ENCODE measurements at regions not wholly inside any gene's neighbourhood (a gene's known extent, or its start where the extent isn't known, plus 50 kb on each side); places are given as distances from the start of the nearest gene placed in this dataset.

- DNase-seq (ENCODE audit: low spot score), result no peak
- Mint-ChIP-seq H3K4me3 (no peak overlapping the region), H3K36me3 (ENCODE audit: low read depth) (no peaks in the 10 kb centered on the region), H3K27me3 (ENCODE audit: low read depth) (no peaks in the 10 kb centered on the region), H3K4me1 (ENCODE audit: low read depth) (no peaks in the 10 kb centered on the region), H3K9me3 (peaks cover 34% of the 10 kb centered on the region), H3K27ac (no peak overlapping the region)
These were observed 2125.7 kb upstream of the PCDH20 start for GRCh38 chr13:63541336-63541735.

GRCh38 chr13:63540061-63540460 is 2124.4 kb upstream of the PCDH20 start:
- H3K4me1 Mint-ChIP-seq (ENCODE audit: low read depth), result no peaks in the 10 kb centered on the region
- H3K27me3 Mint-ChIP-seq (ENCODE audit: low read depth), result no peaks in the 10 kb centered on the region
- DNase-seq (ENCODE audit: low spot score), result no peak
- no peak overlapping the region for H3K27ac Mint-ChIP-seq
- H3K9me3 Mint-ChIP-seq, result peaks cover 29% of the 10 kb centered on the region
- no peak overlapping the region for H3K4me3 Mint-ChIP-seq
- no peaks in the 10 kb centered on the region for H3K36me3 Mint-ChIP-seq (ENCODE audit: low read depth)

GRCh38 chr13:63517371-63517770 is 2101.7 kb upstream of the PCDH20 start:
- DNase-seq (ENCODE audit: low spot score), result no peak
- H3K27ac Mint-ChIP-seq, result no peak overlapping the region
- H3K9me3 Mint-ChIP-seq, result peaks cover 20% of the 10 kb centered on the region
- no peaks in the 10 kb centered on the region for H3K4me1 Mint-ChIP-seq (ENCODE audit: low read depth)
- no peaks in the 10 kb centered on the region for H3K27me3 Mint-ChIP-seq (ENCODE audit: low read depth)
- no peak overlapping the region for H3K4me3 Mint-ChIP-seq
- H3K36me3 Mint-ChIP-seq (ENCODE audit: low read depth), result no peaks in the 10 kb centered on the region

- no peak overlapping the region for H3K27ac Mint-ChIP-seq
- H3K4me3 Mint-ChIP-seq, result no peak overlapping the region
- H3K9me3 Mint-ChIP-seq, result peaks cover 22% of the 10 kb centered on the region
- no peaks in the 10 kb centered on the region for H3K4me1 Mint-ChIP-seq (ENCODE audit: low read depth)
- H3K27me3 Mint-ChIP-seq (ENCODE audit: low read depth), result no peaks in the 10 kb centered on the region
- H3K36me3 Mint-ChIP-seq (ENCODE audit: low read depth), result no peaks in the 10 kb centered on the region
- DNase-seq (ENCODE audit: low spot score), result no peak
These were observed 2100.5 kb upstream of the PCDH20 start for GRCh38 chr13:63516124-63516523.

GRCh38 chr13:63514886-63515285 is 2099.2 kb upstream of the PCDH20 start:
- Mint-ChIP-seq H3K9me3 (peaks cover 27% of the 10 kb centered on the region), H3K4me3 (no peak overlapping the region), H3K36me3 (ENCODE audit: low read depth) (no peaks in the 10 kb centered on the region), H3K27ac (no peak overlapping the region), H3K4me1 (ENCODE audit: low read depth) (no peaks in the 10 kb centered on the region), H3K27me3 (ENCODE audit: low read depth) (no peaks in the 10 kb centered on the region)
- no peak for DNase-seq (ENCODE audit: low spot score)

- Mint-ChIP-seq H3K9me3 (peaks cover 26% of the 10 kb centered on the region), H3K4me3 (no peak overlapping the region), H3K27me3 (ENCODE audit: low read depth) (no peaks in the 10 kb centered on the region), H3K36me3 (ENCODE audit: low read depth) (no peaks in the 10 kb centered on the region), H3K27ac (no peak overlapping the region), H3K4me1 (ENCODE audit: low read depth) (no peaks in the 10 kb centered on the region)
- no peak for DNase-seq (ENCODE audit: low spot score)
These were observed 2096.4 kb upstream of the PCDH20 start for GRCh38 chr13:63512095-63512494.

GRCh38 chr13:63501702-63502101 is 2086.1 kb upstream of the PCDH20 start:
- no peak overlapping the region for H3K4me3 Mint-ChIP-seq
- peaks cover 17% of the 10 kb centered on the region for H3K9me3 Mint-ChIP-seq
- DNase-seq (ENCODE audit: low spot score), result no peak
- H3K36me3 Mint-ChIP-seq (ENCODE audit: low read depth), result no peaks in the 10 kb centered on the region
- no peak overlapping the region for H3K27ac Mint-ChIP-seq
- H3K4me1 Mint-ChIP-seq (ENCODE audit: low read depth), result no peaks in the 10 kb centered on the region
- H3K27me3 Mint-ChIP-seq (ENCODE audit: low read depth), result no peaks in the 10 kb centered on the region

GRCh38 chr13:63497601-63498000 is 2082.0 kb upstream of the PCDH20 start:
- DNase-seq (ENCODE audit: low spot score), result no peak
- Mint-ChIP-seq H3K36me3 (ENCODE audit: low read depth) (no peaks in the 10 kb centered on the region), H3K27me3 (ENCODE audit: low read depth) (no peaks in the 10 kb centered on the region), H3K4me3 (no peak overlapping the region), H3K4me1 (ENCODE audit: low read depth) (no peaks in the 10 kb centered on the region), H3K9me3 (peaks cover 14% of the 10 kb centered on the region), H3K27ac (no peak overlapping the region)

- Mint-ChIP-seq H3K36me3 (ENCODE audit: low read depth) (no peaks in the 10 kb centered on the region), H3K4me3 (no peak overlapping the region), H3K9me3 (peaks cover 4% of the 10 kb centered on the region), H3K27me3 (ENCODE audit: low read depth) (no peaks in the 10 kb centered on the region), H3K27ac (no peak overlapping the region), H3K4me1 (ENCODE audit: low read depth) (no peaks in the 10 kb centered on the region)
- no peak for DNase-seq (ENCODE audit: low spot score)
These were observed 2077.0 kb upstream of the PCDH20 start for GRCh38 chr13:63492604-63493003.

GRCh38 chr13:63490149-63490548 is 2074.5 kb upstream of the PCDH20 start:
- Mint-ChIP-seq H3K36me3 (ENCODE audit: low read depth) (no peaks in the 10 kb centered on the region), H3K4me1 (ENCODE audit: low read depth) (no peaks in the 10 kb centered on the region), H3K27me3 (ENCODE audit: low read depth) (no peaks in the 10 kb centered on the region), H3K27ac (no peak overlapping the region), H3K4me3 (no peak overlapping the region), H3K9me3 (peaks cover 14% of the 10 kb centered on the region)
- DNase-seq (ENCODE audit: low spot score), result no peak

GRCh38 chr13:63481334-63481733 is 2065.7 kb upstream of the PCDH20 start:
- H3K27ac Mint-ChIP-seq, result no peak overlapping the region
- no peak for DNase-seq (ENCODE audit: low spot score)
- peaks cover 16% of the 10 kb centered on the region for H3K9me3 Mint-ChIP-seq
- no peaks in the 10 kb centered on the region for H3K4me1 Mint-ChIP-seq (ENCODE audit: low read depth)
- no peak overlapping the region for H3K4me3 Mint-ChIP-seq
- no peaks in the 10 kb centered on the region for H3K27me3 Mint-ChIP-seq (ENCODE audit: low read depth)
- no peaks in the 10 kb centered on the region for H3K36me3 Mint-ChIP-seq (ENCODE audit: low read depth)

GRCh38 chr13:63472711-63473110 is 2057.1 kb upstream of the PCDH20 start:
- no peak for DNase-seq (ENCODE audit: low spot score)
- H3K9me3 Mint-ChIP-seq, result peaks cover 30% of the 10 kb centered on the region
- no peaks in the 10 kb centered on the region for H3K4me1 Mint-ChIP-seq (ENCODE audit: low read depth)
- H3K27ac Mint-ChIP-seq, result no peak overlapping the region
- no peak overlapping the region for H3K4me3 Mint-ChIP-seq
- no peaks in the 10 kb centered on the region for H3K36me3 Mint-ChIP-seq (ENCODE audit: low read depth)
- no peaks in the 10 kb centered on the region for H3K27me3 Mint-ChIP-seq (ENCODE audit: low read depth)

- Mint-ChIP-seq H3K4me1 (ENCODE audit: low read depth) (no peaks in the 10 kb centered on the region), H3K36me3 (ENCODE audit: low read depth) (no peaks in the 10 kb centered on the region), H3K4me3 (no peak overlapping the region), H3K27me3 (ENCODE audit: low read depth) (no peaks in the 10 kb centered on the region), H3K9me3 (peaks cover 36% of the 10 kb centered on the region), H3K27ac (no peak overlapping the region)
- DNase-seq (ENCODE audit: low spot score), result no peak
These were observed 2048.3 kb upstream of the PCDH20 start for GRCh38 chr13:63463782-63464610.

GRCh38 chr13:63460462-63461090 is 2044.9 kb upstream of the PCDH20 start:
- Mint-ChIP-seq H3K27me3 (ENCODE audit: low read depth) (no peaks in the 10 kb centered on the region), H3K4me3 (no peak overlapping the region), H3K27ac (no peak overlapping the region), H3K4me1 (ENCODE audit: low read depth) (no peaks in the 10 kb centered on the region), H3K9me3 (peaks cover 29% of the 10 kb centered on the region), H3K36me3 (ENCODE audit: low read depth) (no peaks in the 10 kb centered on the region)
- no peak for DNase-seq (ENCODE audit: low spot score)
